Stimulated activated CD8-positive, alpha-beta memory T cell treated with anti-CD3 and anti-CD28 coated beads, Interleukin-15, amount 100 ng/mL, for 48 hours (primary cell): ENCODE measurements at regions not wholly inside any gene's neighbourhood (a gene's known extent, or its start where the extent isn't known, plus 50 kb on each side); places are given as distances from the start of the nearest gene placed in this dataset.
"Not testable (repeated sequence)": the region's sequence is repeated elsewhere in the genome, so short reads cannot be mapped to it uniquely, and the experiment has no call there.

ENCODE experiments used
- DNase-seq, 2 donors: peaks; one replicate each; pipeline ENCODE4 v3.0.0-alpha.2; 2020; ENCODE audit warnings: low read depth in 2 of 2

DNA sequence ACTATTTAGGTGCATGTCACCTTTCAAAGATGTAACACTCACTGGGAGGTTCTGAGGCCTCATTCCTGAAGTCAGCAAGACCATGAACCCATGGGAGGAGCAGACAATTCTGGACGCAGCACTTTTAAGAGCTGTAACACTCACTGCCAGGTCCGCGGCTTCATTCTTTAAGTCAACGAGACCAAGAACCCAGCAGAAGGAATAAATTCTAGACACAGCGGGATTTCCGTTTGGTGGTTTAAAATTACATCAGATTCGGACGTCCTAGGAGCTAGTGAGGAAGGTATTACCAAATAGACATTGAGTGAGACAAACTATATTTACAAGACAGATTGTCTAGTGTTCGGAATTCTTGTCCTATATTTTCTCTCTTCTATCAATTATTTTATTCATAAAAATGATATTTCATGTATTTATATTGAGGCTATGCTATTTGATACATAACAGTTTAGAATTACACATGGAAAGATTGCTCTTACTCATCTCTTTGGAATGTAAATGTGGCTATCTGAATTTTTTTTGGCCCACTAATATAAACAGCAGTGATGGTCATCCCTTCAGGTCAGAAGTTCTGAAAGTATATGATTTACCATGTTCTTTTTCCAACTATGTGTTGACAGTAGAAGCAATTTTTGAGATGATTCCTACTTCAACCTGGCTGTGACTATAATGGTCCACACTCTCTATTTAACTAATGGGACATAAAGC is 1973.0 kb upstream of the FLRT2 start:
- no peak for DNase-seq

DNA sequence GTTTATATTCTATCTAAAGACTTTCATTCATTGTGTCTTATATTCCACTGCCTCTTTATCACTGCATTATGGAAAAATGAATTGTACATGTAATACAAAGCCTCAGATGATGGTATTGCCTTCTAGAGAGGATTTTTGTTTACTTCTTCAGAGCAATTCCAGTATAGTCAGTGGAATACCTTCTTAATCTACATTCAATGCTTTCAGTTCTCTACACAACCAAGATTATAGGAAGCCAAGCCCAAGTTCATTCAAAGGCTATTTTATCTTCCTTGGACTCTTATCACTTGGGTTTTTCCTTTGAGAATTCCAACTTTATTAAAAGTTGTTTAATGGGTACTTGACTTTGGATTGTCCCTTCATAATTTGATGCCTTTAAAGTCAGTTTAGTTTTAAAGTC is 1971.0 kb upstream of the FLRT2 start:
- no peak for DNase-seq

DNA sequence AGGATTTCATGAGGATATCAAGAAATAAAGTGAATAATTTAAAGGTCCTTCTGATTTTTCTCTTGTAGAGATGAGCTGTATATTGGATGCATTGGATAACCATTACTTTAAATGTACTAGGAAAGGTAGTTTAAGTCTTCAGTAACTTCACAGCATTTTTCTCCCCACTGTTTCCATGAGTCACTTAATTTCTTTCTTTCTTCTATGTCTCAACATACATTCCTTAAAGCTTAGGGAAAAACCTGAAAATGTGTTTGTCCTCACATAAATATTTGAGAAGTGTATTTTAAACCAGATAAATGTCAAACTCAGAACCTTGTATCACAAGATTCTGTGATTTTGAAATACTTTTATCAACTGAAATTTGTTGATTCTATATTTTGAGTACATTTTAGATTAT is 1970.2 kb upstream of the FLRT2 start:
- no peak for DNase-seq

DNA sequence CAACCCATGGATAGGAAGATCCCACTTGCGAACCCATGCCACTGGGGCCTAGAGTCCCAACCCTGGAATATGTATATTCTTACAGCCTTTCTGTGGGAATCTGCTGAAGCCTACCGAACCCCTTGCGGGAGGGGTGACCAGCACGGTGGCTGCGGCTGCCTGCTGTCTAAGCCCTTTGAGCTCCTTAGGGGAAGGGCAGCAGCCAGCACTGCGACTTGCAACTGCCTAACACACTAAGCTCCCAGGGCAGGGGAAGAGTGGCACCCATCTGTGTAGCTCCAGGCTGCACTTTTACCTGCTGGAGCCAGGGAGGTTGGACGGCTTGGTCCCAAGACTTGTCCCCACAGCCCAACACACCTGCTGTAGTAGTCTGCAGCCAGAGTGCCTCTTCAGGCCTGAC is 1968.7 kb upstream of the FLRT2 start:
- DNase-seq = no peak

DNA sequence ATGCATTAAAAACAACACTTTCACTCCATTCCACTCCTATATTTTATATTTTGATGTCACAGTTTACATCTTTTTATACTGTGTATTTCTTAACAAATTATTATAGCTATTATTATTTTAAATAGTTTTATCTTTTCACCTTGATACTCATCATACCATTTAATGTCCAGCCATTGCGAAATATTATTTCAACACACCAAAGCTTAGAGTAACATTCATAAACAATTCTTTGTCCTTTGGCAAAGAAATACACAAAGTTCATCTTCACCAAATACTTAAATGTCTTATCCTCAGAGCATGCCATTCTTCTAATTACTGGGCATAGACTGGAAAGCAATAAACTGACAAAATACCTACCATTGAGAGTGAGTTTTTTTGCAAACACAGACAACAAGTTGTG is 1963.4 kb upstream of the FLRT2 start:
- DNase-seq = no peak

DNA sequence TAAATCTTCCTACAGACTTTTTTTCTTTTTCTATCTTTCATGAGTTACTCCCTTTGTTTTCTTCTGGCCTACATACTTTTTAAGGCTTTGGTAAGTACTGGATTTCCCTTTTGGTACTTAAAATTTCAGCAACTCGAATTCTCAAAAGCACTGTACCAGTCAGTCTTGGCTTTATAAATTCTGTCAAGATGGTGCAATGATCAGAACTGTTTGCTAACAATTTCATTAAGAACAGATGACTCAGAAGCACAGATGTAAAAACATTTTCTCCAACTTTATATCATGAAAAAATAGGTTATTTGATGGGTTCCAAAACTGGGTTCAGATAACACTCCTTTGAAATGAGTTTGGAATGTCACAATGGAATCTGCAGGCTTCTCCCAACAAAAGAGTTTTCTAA is 1961.8 kb upstream of the FLRT2 start:
- no peak for DNase-seq

DNA sequence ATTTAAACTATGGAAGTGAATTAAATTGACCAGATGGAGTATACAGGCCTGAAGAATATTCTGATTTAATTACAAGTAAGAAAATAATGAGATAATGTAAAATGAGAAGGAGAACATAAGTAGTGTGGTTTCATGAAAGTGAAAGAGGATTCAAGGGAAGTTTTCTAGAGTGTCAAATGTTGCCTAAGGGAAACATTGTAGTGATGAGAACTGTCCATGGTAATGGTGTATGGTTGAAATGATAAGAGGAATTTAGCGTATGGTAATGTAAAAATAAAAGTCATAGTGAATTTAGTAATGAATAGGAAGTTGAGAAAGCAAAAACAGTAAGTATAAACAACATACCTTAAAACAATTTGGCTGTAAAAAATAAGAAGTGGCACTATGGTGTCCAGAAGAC is 1954.6 kb upstream of the FLRT2 start:
- DNase-seq = no peak

DNA sequence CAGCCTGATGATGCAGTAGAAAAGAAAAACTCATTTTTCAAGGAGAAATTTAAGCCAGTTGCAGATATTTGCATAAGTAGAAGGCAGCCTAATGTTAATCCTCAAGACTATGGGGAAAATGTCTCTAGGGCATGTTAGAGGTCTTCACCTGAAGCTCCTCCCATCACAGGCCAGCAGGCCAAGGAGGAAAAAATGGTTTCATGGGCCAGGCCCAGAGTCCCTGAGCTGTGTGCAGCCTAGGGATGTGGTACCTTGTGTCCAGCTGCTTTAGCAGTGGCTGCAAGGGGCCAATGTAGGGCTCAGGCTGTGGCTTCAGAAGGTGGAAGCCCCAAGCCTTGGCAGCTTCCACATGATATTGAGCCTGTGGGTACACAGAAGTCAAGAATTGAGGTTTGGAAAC is 1946.7 kb upstream of the FLRT2 start:
- no peak for DNase-seq

DNA sequence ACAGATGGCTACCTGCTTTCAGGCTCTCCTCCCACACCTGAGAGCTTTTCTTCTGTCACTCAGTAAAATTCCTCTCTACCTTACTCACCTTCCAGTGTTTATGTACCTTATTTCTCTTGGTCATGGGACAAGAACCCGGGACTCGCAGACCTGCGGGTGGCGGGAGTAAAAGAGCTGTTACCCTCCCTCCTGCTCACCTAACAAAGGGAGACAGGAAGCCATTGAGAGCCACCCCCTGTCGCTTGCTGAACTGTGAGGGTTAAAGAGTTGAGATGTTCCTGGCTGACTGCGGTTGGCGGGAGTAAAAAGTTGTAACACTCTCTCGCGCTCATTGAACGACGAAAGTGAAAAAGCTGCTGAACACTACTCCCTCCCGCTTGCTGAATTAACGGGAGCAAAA is 1935.1 kb upstream of the FLRT2 start:
- DNase-seq = no peak

DNA sequence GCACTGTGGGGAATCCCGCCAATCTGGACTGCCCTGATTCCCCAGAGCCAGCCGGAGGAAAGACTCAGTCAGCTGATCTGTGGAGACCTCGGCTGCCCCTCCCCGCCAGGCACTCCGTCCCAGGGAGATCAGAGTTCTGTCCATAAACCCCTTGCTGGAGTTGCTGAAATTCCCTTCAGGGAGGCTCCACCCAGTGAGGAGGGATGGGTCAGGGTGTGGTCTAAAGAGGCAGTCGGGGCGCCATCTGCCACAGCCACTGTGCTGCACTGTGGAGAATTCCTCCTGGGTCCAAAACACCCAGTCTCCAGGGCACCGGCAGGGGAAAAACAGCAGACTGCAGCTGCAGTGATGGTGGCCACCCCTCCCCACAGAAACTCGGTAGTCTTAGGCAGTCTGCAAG is 1922.3 kb upstream of the FLRT2 start:
- no peak for DNase-seq

DNA sequence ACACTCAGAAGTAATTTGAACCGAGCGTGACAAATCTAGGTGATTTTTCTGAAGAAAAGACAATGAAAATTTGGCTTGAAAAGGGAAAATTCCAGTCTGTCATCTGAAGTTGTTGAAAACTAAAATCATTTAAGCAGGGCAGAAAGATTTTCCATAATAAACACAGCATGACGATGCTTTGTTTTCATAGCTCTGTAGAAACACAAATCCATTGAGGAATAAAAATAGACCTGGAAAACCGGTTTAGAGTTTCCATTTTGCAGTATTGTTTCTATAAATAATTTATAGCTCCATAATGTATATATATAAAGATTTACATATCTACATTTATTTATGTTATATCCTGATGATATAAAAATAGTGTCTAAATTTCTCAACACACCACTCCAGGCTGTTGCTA is 1918.5 kb upstream of the FLRT2 start:
- no peak for DNase-seq

DNA sequence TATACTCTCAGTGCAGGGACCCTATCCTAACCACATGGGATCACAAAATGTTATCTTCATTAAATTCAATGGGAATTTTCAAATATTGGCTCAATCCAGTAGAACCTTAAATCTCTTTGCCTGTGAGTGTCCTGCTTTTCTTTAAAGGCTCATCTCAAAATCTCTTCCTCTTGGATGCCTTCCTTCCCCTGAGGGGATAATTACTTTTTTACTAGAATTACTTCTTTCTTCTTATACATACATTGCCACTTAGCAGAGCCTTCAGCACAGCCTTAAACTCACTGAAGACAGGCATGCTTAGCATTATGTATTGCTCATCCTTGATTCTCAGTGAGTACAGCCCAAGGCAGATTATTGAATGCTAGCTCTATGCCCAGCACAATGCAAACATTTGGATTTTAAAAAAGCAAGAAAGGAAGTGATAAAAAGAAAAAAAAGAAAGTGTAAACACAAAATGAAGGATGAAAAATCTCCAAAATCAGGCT is 1918.0 kb upstream of the FLRT2 start:
- DNase-seq = no peak

DNA sequence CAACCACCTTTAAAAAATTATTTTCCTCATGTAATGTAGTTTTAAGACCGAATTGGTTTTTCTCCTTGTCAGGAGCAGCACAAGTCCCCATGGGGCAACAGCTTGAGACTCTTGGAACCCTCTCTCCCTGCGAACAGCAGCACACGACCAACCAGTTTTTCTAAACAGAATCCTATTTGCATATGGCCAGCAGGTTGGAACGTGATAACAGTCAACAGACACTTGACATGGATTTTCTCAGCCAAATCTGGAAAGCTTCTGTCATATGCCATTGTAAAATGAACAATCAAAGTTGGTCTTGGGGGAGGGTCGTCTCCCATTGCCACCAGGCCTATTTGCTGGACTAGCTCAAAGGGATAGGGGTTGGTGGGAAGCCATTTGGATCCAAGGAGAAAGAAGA is 1915.0 kb upstream of the FLRT2 start:
- DNase-seq = no peak

DNA sequence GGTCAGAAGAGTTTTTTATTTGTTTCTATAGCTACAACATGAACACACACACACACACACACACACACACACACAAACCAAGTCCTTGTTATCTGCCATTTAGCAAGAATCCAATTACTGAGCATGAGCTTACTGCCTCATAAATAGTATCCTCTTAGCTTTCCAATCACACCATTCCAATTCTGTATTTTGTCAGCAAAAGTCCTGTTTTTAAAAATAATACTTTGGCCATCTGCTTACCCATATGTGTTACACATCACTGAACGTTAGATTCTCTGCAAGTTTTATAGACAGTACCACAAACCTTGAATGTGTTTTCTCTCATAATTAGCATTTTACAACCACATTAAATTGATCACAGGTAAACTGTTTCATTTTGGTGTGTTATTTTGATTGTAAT is 1905.4 kb upstream of the FLRT2 start:
- DNase-seq = no peak

DNA sequence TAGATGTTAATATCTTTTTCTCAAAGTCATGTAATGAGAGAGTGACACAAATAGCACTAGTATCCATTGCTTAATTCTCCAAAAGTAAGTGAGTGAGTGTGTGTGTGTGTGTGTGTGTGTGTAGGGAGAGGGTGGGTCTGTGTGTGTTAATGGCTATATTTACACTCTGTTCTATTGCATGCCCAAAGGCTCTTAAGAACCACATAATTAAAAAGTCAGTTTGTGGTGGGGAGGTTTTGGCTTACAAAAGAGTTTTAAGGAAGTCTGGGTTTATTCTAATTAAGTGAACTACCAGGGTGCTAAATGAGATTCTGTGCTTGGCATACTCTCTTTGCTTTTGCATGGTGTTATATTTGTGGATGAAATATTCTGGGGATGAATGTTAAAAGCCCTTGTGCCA is 1897.6 kb upstream of the FLRT2 start:
- no peak for DNase-seq

DNA sequence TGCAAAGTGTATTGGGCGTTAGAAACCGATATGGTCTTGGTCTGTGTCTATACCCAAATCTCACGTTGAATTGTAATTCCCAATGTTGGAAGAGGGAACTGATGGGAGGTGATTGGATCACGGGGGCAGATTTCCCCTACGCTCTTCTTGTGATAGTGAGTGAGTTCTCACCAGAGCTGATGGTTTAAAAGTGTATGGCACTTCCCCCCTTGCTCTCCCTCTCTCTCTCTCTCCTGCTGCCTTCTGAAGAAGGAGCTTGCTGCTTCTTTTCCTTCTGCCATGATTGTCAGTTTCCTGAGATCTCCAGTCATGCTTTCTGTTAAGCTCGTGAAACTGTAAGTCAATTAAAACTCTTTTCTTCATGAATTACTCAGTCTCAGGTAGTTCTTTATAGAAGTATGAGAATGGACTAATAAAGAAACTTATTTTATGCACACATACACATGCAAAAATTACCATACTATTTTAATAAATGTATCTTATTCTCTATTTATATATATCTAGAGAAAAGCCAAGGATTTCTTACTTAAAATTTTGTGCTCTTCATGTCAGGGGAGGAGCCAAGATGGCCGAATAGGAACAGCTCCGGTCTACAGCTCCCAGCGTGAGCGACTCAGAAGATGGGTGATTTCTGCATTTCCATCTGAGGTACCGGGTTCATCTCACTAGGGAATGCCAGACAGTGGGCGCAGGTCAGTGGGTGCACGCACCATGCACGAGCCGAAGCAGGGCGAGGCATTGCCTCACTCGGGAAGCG is 1891.0 kb upstream of the FLRT2 start:
- DNase-seq = no peak

DNA sequence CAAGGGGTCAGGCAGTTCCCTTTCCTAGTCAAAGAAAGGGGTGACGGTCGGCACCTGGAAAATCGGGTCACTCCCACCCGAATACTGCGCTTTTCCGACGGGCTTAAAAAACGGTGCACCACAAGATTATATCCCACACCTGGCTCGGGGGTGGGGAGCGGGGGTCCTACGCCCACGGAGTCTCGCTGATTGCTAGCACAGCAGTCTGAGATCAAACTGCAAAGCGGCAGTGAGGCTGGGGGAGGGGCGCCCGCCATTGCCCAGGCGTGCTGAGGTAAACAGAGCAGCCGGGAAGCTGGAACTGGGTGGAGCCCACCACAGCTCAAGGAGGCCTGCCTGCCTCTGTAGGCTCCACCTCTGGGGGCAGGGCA is 1890.5 kb upstream of the FLRT2 start:
- DNase-seq = not testable (repeated sequence)

DNA sequence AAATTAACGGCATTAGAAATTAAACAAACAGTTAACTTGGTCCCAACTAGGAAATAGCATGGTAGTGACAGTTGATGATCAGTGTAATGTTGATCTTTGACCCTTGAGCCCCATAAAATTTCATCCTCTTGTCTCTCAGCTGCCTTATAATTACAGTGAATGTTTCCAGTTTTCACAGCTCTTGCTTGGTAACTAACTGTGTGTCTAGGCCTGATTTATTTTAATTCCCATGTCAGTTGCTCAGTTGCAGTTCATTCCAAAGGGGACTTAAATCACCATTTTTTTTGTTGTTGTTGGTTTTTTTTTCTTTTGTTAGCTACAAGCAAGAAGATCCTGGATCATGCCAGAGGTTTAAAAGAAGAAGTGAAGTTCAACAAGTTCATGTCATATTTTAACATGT is 1883.7 kb upstream of the FLRT2 start:
- no peak for DNase-seq

DNA sequence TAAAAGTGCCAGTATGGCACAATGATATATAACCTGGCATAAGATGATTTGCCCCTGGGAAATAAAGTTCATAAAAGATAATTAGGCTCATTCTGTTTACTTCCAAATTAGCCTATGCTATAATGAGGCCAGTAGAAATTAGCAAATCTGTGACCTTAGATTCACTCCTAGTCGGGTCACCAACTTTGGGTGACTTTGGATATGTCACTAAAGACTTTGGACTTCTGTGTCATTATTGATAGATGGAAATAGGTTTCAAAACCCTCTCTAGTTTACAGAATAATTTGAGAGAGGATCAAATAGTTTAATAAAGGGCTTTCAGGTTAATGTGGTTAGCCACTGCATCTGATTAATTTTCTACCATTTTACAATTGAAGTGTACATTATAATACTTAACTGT is 1869.3 kb upstream of the FLRT2 start:
- no peak for DNase-seq

DNA sequence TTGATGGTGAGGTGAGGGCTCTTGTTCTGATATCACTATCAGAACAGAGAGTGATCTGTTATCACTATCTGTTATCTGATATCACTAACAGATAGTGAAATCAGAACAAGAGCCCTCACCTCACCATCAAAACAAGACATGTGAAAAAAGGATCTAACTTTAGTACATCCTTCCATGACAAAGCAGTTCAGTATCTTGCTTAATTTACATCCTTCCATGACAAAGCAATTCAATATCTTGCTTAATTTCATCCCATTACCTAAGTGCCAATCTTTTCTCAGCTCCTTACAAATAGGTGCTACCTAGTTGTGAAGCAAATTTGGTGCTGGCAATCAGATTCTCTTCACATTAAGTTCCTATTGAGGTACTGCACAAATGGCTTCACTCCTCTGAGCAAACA is 1865.6 kb upstream of the FLRT2 start:
- DNase-seq = no peak

DNA sequence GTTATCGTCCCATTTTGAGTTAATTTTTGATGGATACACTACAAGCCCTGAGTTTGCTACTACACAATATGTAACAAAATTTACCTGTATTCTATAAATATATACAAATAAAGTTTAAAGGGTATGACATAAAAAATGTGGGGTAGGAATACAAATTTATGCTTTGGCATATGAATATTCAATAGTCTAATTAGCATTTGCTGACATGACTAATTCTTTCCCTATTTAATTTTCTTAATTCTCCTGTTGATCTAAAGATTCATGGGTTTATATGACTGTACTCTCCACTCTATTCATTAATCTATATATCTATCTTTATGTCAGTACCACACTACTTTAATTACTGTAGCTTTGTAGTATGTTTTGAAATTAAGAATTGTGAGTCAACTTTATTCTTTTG is 1840.7 kb upstream of the FLRT2 start:
- no peak for DNase-seq

DNA sequence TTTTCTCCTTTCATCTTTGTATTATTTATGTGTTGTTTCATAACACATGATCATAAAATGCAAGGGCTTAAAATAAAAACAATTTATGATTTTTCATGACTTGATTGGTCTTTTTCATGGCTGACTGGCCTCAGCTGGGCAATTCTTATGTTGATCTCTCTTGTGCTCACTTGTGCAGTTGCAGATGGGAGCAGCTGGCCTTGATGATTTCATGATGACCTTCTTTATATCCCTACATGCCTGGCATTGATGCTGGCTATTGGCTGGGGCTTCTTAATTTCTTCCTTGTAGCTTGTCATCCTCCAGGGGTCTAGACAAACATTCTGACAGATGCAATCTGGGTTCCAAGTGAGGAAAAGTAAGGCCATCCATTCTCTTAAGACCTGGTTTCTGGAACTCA is 1832.8 kb upstream of the FLRT2 start:
- DNase-seq = no peak

DNA sequence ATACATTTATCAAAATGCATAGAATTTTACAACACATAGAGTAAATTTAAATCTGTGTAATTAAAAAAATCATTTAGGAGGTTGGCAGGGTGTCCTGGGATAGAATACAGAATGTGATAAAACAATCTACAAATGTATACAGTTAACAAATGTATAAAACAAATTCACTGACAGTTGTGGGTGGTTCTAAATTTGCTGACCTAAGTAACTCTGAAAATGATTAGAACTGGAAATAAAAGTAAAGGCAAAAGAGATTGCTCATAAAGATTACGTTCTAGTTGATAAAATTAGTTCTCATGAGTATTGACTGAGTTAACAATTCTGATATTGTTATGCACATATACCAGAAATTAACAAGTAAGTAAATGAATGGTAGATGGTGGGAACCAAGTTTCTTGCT is 1827.3 kb upstream of the FLRT2 start:
- no peak for DNase-seq
